WERI-Rb-1 (cell line): ENCODE measurements at regions not wholly inside any gene's neighbourhood (a gene's known extent, or its start where the extent isn't known, plus 50 kb on each side); places are given as distances from the start of the nearest gene placed in this dataset.
"Not testable (repeated sequence)": the region's sequence is repeated elsewhere in the genome, so short reads cannot be mapped to it uniquely, and the experiment has no call there.

Experiments
- DNase-seq: peaks from one replicate; pipeline ENCODE4 v3.0.0-alpha.2; 2020
- H3K27ac ChIP-seq: fragments of 250-450 bp; sonication (Bioruptor Pico); 2 replicates; pipeline ENCODE4 v1.5.1; 2020; ENCODE audit warnings: mild to moderate bottlenecking, moderate library complexity
- H3K27me3 ChIP-seq: fragments of 250-450 bp; sonication (Bioruptor Pico); 2 replicates; pipeline ENCODE4 v1.5.1; 2021; ENCODE audit warnings: mild to moderate bottlenecking, low read depth, moderate library complexity; ENCODE audit not compliant: insufficient read depth, severe bottlenecking
- H3K36me3 ChIP-seq: fragments of 250-450 bp; sonication (Bioruptor Pico); 2 replicates; pipeline ENCODE4 v1.5.1; 2020; ENCODE audit warnings: mild to moderate bottlenecking, moderate library complexity
- H3K4me3 ChIP-seq: 2 replicates; pipeline ENCODE4 v1.5.1; 2011; ENCODE audit warnings: low read depth, mild to moderate bottlenecking, control low read depth, low read length
- H3K9me3 ChIP-seq: fragments of 250-450 bp; sonication (Bioruptor Pico); 2 replicates; pipeline ENCODE4 v1.5.1; 2021; ENCODE audit warnings: mild to moderate bottlenecking, moderate library complexity; ENCODE audit not compliant: severe bottlenecking
- TF ChIP-seq, protein P1 (sequence below): IDR thresholded peaks from 2 replicates; pipeline ENCODE4 v1.5.1; 2011; ENCODE audit warnings: low read depth, mild to moderate bottlenecking, control low read depth, inconsistent platforms, low read length

DNA sequence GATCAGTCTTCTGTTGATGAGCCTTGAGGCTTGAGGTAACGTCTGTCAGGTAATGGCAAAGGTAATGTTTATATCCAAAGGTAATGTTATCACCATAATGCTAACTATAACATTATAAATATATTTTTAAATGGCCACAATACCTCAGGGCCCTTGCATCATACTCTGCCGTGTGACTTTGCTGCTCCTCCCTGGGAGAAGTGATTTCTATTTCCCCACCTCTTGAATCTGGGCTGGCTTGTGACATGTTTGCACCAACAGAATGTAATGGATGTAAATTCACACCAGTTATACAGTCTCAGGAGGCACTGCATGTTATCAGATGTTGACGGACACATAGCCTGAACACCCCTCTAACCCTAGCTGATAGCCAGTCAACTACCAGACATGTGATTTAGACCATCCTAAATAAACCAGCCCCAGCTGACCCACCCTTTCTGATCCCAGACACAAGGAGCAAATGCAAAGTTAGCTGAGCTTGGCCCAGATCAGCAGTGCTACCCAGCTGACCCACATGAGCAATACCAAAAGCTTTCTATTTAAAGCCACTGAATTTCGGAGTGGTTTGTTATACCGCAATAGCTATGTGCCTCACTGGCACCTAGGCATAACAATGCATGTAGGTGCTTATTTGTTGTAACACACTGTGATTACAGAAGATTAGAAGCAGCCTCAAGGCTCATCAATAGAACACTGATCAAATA is 93.8 kb upstream of the SIRPA start:
- H3K27me3 ChIP-seq, result no peaks in the 10 kb centered on the region
- H3K9me3 ChIP-seq, result no peaks in the 10 kb centered on the region
- TF ChIP-seq, protein P1, sequence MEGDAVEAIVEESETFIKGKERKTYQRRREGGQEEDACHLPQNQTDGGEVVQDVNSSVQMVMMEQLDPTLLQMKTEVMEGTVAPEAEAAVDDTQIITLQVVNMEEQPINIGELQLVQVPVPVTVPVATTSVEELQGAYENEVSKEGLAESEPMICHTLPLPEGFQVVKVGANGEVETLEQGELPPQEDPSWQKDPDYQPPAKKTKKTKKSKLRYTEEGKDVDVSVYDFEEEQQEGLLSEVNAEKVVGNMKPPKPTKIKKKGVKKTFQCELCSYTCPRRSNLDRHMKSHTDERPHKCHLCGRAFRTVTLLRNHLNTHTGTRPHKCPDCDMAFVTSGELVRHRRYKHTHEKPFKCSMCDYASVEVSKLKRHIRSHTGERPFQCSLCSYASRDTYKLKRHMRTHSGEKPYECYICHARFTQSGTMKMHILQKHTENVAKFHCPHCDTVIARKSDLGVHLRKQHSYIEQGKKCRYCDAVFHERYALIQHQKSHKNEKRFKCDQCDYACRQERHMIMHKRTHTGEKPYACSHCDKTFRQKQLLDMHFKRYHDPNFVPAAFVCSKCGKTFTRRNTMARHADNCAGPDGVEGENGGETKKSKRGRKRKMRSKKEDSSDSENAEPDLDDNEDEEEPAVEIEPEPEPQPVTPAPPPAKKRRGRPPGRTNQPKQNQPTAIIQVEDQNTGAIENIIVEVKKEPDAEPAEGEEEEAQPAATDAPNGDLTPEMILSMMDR, result no peak
- no peaks in the 10 kb centered on the region for H3K36me3 ChIP-seq
- no peak for DNase-seq
- H3K27ac ChIP-seq, result no peak overlapping the region
- H3K4me3 ChIP-seq, result no peak overlapping the region

- no peak for DNase-seq
- H3K27ac ChIP-seq, result no peak overlapping the region
- H3K36me3 ChIP-seq, result no peaks in the 10 kb centered on the region
- no peak overlapping the region; the same call in 1 of the 2 replicates for H3K4me3 ChIP-seq
- H3K27me3 ChIP-seq, result no peaks in the 10 kb centered on the region
- no peaks in the 10 kb centered on the region for H3K9me3 ChIP-seq
- TF ChIP-seq, protein P1, result peak; percentile 43
Measured at GRCh38 chr20:1800777-1801176, 94.4 kb upstream of the SIRPA start.

GRCh38 chr20:1800180-1800579 is 95.0 kb upstream of the SIRPA start:
- TF ChIP-seq, protein P1, result no peak
- no peak overlapping the region for H3K27ac ChIP-seq
- H3K36me3 ChIP-seq, result no peaks in the 10 kb centered on the region
- H3K9me3 ChIP-seq, result no peaks in the 10 kb centered on the region
- DNase-seq, result peak; percentile 24
- no peaks in the 10 kb centered on the region for H3K27me3 ChIP-seq
- H3K4me3 ChIP-seq, result no peak overlapping the region

DNA sequence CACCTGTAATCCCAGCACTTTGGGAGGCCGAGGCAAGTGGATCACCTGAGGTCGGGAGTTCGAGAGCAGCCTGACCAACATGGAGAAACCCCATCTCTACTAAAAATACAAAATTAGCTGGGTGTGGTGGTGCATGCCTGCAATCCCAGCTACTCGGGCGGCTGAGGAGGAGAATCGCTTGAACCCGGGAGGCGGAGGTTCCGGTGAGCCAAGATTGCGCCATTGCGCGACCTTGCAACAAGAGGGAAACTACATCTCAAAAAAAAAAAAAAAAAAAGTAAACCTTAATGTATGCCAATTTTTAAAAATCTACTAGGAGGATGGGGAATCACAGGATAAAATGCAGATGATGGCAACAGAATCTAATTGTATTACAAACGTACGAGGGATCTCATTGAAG is 95.5 kb upstream of the SIRPA start:
- not testable (repeated sequence) for H3K9me3 ChIP-seq, H3K27me3 ChIP-seq, DNase-seq, H3K36me3 ChIP-seq, H3K27ac ChIP-seq, H3K4me3 ChIP-seq

- no peak for DNase-seq
- TF ChIP-seq, protein P1, result no peak
- Histone ChIP-seq H3K27me3 (no peaks in the 10 kb centered on the region), H3K27ac (no peak overlapping the region), H3K4me3 (no peak overlapping the region), H3K9me3 (no peaks in the 10 kb centered on the region), H3K36me3 (no peaks in the 10 kb centered on the region)
Measured at GRCh38 chr20:1798982-1799381, 96.2 kb upstream of the SIRPA start.

DNA sequence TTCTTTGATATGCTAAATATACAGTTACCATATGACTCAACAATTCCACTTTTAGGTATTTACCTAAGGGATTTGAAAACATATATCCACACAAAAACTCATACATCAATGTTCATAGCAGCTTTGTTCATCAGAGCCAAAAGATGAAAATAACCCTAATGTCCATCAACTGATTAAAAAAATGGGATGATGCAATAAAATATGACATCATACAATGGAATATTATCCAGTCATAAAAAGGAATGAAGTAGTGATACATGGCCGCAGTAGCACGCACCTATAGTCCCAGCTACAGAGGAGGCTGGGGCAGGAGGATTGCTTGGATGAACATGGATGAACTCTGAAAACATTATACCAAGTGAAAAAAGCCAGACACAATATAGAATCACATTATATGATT is 101.4 kb upstream of the SIRPA start:
- Histone ChIP-seq H3K27ac (no peak overlapping the region), H3K4me3 (no peak overlapping the region), H3K27me3 (no peaks in the 10 kb centered on the region), H3K36me3 (no peaks in the 10 kb centered on the region), H3K9me3 (no peaks in the 10 kb centered on the region)
- TF ChIP-seq, protein P1, result no peak
- DNase-seq, result no peak
